HCT116 (cell line): ENCODE measurements at regions not wholly inside any gene's neighbourhood (a gene's known extent, or its start where the extent isn't known, plus 50 kb on each side); places are given as distances from the start of the nearest gene placed in this dataset.
"Not testable (repeated sequence)": the region's sequence is repeated elsewhere in the genome, so short reads cannot be mapped to it uniquely, and the experiment has no call there.

Source experiments
- ATAC-seq: fragments of 200-7000 bp; cut with Tn5 transposase; 2 replicates; pipeline ENCODE4 v1.9.1; 2020; ENCODE audit warnings: mild to moderate bottlenecking, moderate library complexity
- BruUV-seq: library from RNA; stranded (reverse); fragments of 400-500 nt; replicated peaks from 2 replicates; lab custom pipeline; 2021; lab: Mats Ljungman, UMichigan
- CTCF ChIA-PET: fragments of 300-600 bp; sonication (Branson Sonifier 250); formaldehyde crosslinking; loops from one replicate; lab custom pipeline; 2021; ENCODE audit warnings: antibody characterized with exemption; lab: Charles Lee
- POLR2A ChIA-PET: fragments of 300-600, 350-600 bp; sonication (Branson Sonifier 250); formaldehyde crosslinking; loops from one replicate; lab custom pipeline; 2021; ENCODE audit warnings: antibody characterized with exemption; lab: Charles Lee
- RAD21 ChIA-PET, 2 experiments: fragments of 300-600 bp; sonication (Branson Sonifier 250); formaldehyde crosslinking; loops; one replicate each; lab custom pipeline; 2023; ENCODE audit warnings: low total read pairs in 2 of 2; ENCODE audit not compliant: uncharacterized antibody in 2 of 2, unreplicated experiment in 2 of 2, low non-redundant PET in 1 of 2; lab: Charles Lee
- DNase-seq: peaks from one replicate; pipeline ENCODE4 v3.0.0-alpha.2; 2010; ENCODE audit warnings: low read depth, low spot score
- H2AFZ ChIP-seq: fragments of 200-600 bp; shearing (Covaris generic), sonication (generic); 2 replicates; pipeline ENCODE4 v1.6.1; 2017; ENCODE audit warnings: low read depth, mixed run types, mixed read lengths, antibody characterized with exemption, low read length; ENCODE audit not compliant: poor library complexity, severe bottlenecking
- H3K27ac ChIP-seq: 2 replicates; pipeline ENCODE4 v1.5.1; 2012; ENCODE audit warnings: low read depth, low read length
- H3K27me3 ChIP-seq: fragments of 200-600 bp; sonication (generic); 2 replicates; pipeline ENCODE4 v1.6.1; 2016; ENCODE audit warnings: mixed run types, low read length, mixed read lengths; ENCODE audit not compliant: insufficient read depth
- H3K36me3 ChIP-seq, 2 experiments: fragments of 200-500 bp in 1 of 2; fragments of 200-600 bp in 1 of 2; sonication (Bioruptor generic) in 1 of 2; sonication (generic) in 1 of 2; 2 replicates each; pipeline versions ENCODE4 v1.5.1 to v1.6.1; 2014 to 2016; ENCODE audit warnings: low read length in 2 of 2, inconsistent platforms in 1 of 2, mixed read lengths in 1 of 2, mixed run types in 1 of 2; ENCODE audit not compliant: insufficient read depth in 2 of 2, control insufficient read depth in 1 of 2
- H3K4me1 ChIP-seq, 2 experiments: fragments of 200-600 bp in 1 of 2; sonication (generic) in 1 of 2; 2 replicates each; pipeline versions ENCODE4 v1.5.1 to v1.6.1; 2012 to 2017; ENCODE audit warnings: low read length in 2 of 2, inconsistent platforms in 1 of 2, mild to moderate bottlenecking in 1 of 2, mixed read lengths in 1 of 2, mixed run types in 1 of 2, moderate library complexity in 1 of 2; ENCODE audit not compliant: insufficient read depth in 2 of 2, control insufficient read depth in 1 of 2
- H3K4me2 ChIP-seq: fragments of 200-600 bp; sonication (generic); 2 replicates; pipeline ENCODE4 v1.6.1; 2017; ENCODE audit warnings: mixed run types, low read length, mixed read lengths
- H3K4me3 ChIP-seq, 2 experiments: fragments of 200-600 bp in 1 of 2; sonication (generic) in 1 of 2; replicated peaks in 1 of 2; 2 replicates each; pipeline ENCODE4 v1.5.1; 2011 to 2016; ENCODE audit warnings: low read length in 2 of 2, control low read depth in 1 of 2, low read depth in 1 of 2, mild to moderate bottlenecking in 1 of 2, mixed read lengths in 1 of 2, mixed run types in 1 of 2
- H3K79me2 ChIP-seq: fragments of 200-600 bp; sonication (generic); 2 replicates; pipeline ENCODE4 v1.6.1; 2017; ENCODE audit warnings: mild to moderate bottlenecking, mixed run types, low read length, moderate library complexity, mixed read lengths; ENCODE audit not compliant: insufficient read depth
- H3K9ac ChIP-seq: fragments of 200-600 bp; sonication (generic); 2 replicates; pipeline ENCODE4 v1.6.1; 2016; ENCODE audit warnings: low read length, mixed read lengths
- H3K9me2 ChIP-seq: fragments of 200-600 bp; sonication (generic), shearing (Covaris generic); 2 replicates; pipeline ENCODE4 v1.6.1; 2017; ENCODE audit warnings: mixed run types, mild to moderate bottlenecking, moderate library complexity; ENCODE audit not compliant: insufficient read depth
- H3K9me3 ChIP-seq, 2 experiments: fragments of 200-500 bp in 1 of 2; fragments of 200-600 bp in 1 of 2; sonication (Bioruptor generic) in 1 of 2; sonication (generic) in 1 of 2; 2 replicates each; pipeline ENCODE4 v1.6.1; 2014 to 2017; ENCODE audit warnings: low read length in 2 of 2, mixed read lengths in 2 of 2, inconsistent platforms in 1 of 2, low read depth in 1 of 2, mild to moderate bottlenecking in 1 of 2, mixed run types in 1 of 2, moderate library complexity in 1 of 2; ENCODE audit not compliant: control insufficient read depth in 1 of 2, insufficient read depth in 1 of 2
- H4K20me1 ChIP-seq: fragments of 200-600 bp; sonication (generic), shearing (Covaris generic); 2 replicates; pipeline ENCODE4 v1.6.1; 2017; ENCODE audit warnings: mixed run types, mild to moderate bottlenecking, moderate library complexity; ENCODE audit not compliant: insufficient read depth
- CBX3 ChIP-seq: IDR thresholded peaks from 2 replicates; pipeline ENCODE4 v1.6.1; 2012; ENCODE audit warnings: low read depth
- CEBPB ChIP-seq: IDR thresholded peaks from 2 replicates; pipeline ENCODE4 v1.6.1; 2012; ENCODE audit warnings: low read depth
- EGR1 ChIP-seq: IDR thresholded peaks from 2 replicates; pipeline ENCODE4 v1.6.1; 2012; ENCODE audit warnings: low read depth
- ELF1 ChIP-seq: IDR thresholded peaks from 2 replicates; pipeline ENCODE4 v1.6.1; 2012; ENCODE audit warnings: low read depth, borderline replicate concordance
- EZH2 ChIP-seq: fragments of 200-600 bp; sonication (generic); IDR thresholded peaks from 2 replicates; pipeline ENCODE4 v1.6.1; 2017; ENCODE audit warnings: antibody characterized with exemption, mixed run types
- FOSL1 ChIP-seq: IDR thresholded peaks from 2 replicates; pipeline ENCODE4 v1.6.1; 2012; ENCODE audit warnings: low read depth
- JUND ChIP-seq: IDR thresholded peaks from 2 replicates; pipeline ENCODE4 v1.6.1; 2012
- MAX ChIP-seq: IDR thresholded peaks from 2 replicates; pipeline ENCODE4 v1.6.1; 2012
- POLR2A ChIP-seq: IDR thresholded peaks from 2 replicates; pipeline ENCODE4 v1.7.0; 2011; ENCODE audit warnings: borderline replicate concordance; ENCODE audit not compliant: insufficient read depth, insufficient read length; ENCODE audit errors: extremely low read depth
- POLR2AphosphoS5 ChIP-seq: IDR thresholded peaks from 2 replicates; pipeline ENCODE4 v1.6.1; 2011; ENCODE audit warnings: mild to moderate bottlenecking, low read depth, low read length, moderate library complexity
- RAD21 ChIP-seq: IDR thresholded peaks from 2 replicates; pipeline ENCODE4 v1.6.1; 2012; ENCODE audit warnings: low read depth, mild to moderate bottlenecking
- SRF ChIP-seq: IDR thresholded peaks from 2 replicates; pipeline ENCODE4 v1.6.1; 2012; ENCODE audit warnings: low read depth
- TCF7L2 ChIP-seq: IDR thresholded peaks from 2 replicates; pipeline ENCODE4 v1.7.0; 2011; ENCODE audit warnings: borderline replicate concordance, inconsistent platforms; ENCODE audit not compliant: insufficient read depth, insufficient read length; ENCODE audit errors: extremely low read depth
- YY1 ChIP-seq: IDR thresholded peaks from 2 replicates; pipeline ENCODE4 v1.6.1; 2011; ENCODE audit warnings: low read length, low read depth, moderate library complexity, mild to moderate bottlenecking; ENCODE audit not compliant: insufficient replicate concordance; ENCODE audit errors: extremely low read depth
- ZFX ChIP-seq: fragments of 450-650 bp; IDR thresholded peaks from 2 replicates; pipeline ENCODE4 v1.6.1; 2017
- ZNF274 ChIP-seq: fragments of 200-500 bp; sonication (Bioruptor generic); IDR thresholded peaks from 2 replicates; pipeline ENCODE4 v1.6.1; 2014; ENCODE audit warnings: mild to moderate bottlenecking, low read depth, low read length, inconsistent platforms
- intact Hi-C: fragments of 100-400 bp; cut with micrococcal nuclease; formaldehyde crosslinking; loops from 2 replicates; pipeline ENCODE4 v1.10.0; 2022
- TF ChIP-seq, protein P1 (sequence below): IDR thresholded peaks from 2 replicates; pipeline ENCODE4 v1.6.1; 2012

GRCh38 chr3:177453451-177453844 lies 256.2 kb upstream of the TBL1XR1 start:
- no peak overlapping the region for H3K4me2 ChIP-seq
- no peaks in the 10 kb centered on the region for H4K20me1 ChIP-seq
- H3K4me3 ChIP-seq = no peak overlapping the region
- no peaks in the 10 kb centered on the region for H3K36me3 ChIP-seq
- no peak for DNase-seq
- ATAC-seq = no peak
- no peak for TF ChIP-seq YY1
- no peak for TF ChIP-seq MAX
- TF ChIP-seq, protein P1, sequence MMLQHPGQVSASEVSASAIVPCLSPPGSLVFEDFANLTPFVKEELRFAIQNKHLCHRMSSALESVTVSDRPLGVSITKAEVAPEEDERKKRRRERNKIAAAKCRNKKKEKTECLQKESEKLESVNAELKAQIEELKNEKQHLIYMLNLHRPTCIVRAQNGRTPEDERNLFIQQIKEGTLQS = no peak
- no peak for TF ChIP-seq SRF
- no peak for TF ChIP-seq JUND
- TF ChIP-seq TCF7L2 = no peak
- no peak for TF ChIP-seq POLR2AphosphoS5
- TF ChIP-seq CEBPB = no peak
- no peak for TF ChIP-seq EGR1
- TF ChIP-seq EZH2 = no peak
- TF ChIP-seq ZNF274 = no peak
- no peak for TF ChIP-seq ZFX
- no peak for TF ChIP-seq ELF1
- no peak for TF ChIP-seq POLR2A
- TF ChIP-seq FOSL1 = no peak
- no peak for TF ChIP-seq CBX3
- no peak for TF ChIP-seq RAD21
- H3K79me2 ChIP-seq = no peaks in the 10 kb centered on the region
- RAD21 ChIA-PET = no interaction called here
- no peak overlapping the region for H3K27ac ChIP-seq
- BruUV-seq = no TSS peak
- intact Hi-C loops = no loop called here
- POLR2A ChIA-PET = no interaction called here
- no peaks in the 10 kb centered on the region for H3K9me2 ChIP-seq
- CTCF ChIA-PET = no interaction called here
- no peaks in the 10 kb centered on the region for H3K27me3 ChIP-seq
- no peak overlapping the region for H2AFZ ChIP-seq
- no peaks in the 10 kb centered on the region for H3K9me3 ChIP-seq
- H3K4me1 ChIP-seq = peaks cover 4 to 12% of the 10 kb centered on the region in 2 experiments; a peak in 3 of 4 replicates
- H3K9ac ChIP-seq = no peak overlapping the region

GRCh38 chr3:177457204-177457603 lies 259.9 kb upstream of the TBL1XR1 start:
- H3K36me3 ChIP-seq, H3K9me3 ChIP-seq, H3K27me3 ChIP-seq, H2AFZ ChIP-seq, H3K9me2 ChIP-seq, BruUV-seq, DNase-seq, H3K9ac ChIP-seq, H3K4me2 ChIP-seq, H3K4me3 ChIP-seq, intact Hi-C loops, CTCF ChIA-PET, H3K79me2 ChIP-seq, RAD21 ChIA-PET, H3K4me1 ChIP-seq, H4K20me1 ChIP-seq, POLR2A ChIA-PET, H3K27ac ChIP-seq, ATAC-seq: not testable (repeated sequence)
